ENCODE measurements at regions not wholly inside any gene's neighbourhood (a gene's known extent, or its start where the extent isn't known, plus 50 kb on each side); places are given as distances from the start of the nearest gene placed in this dataset.

DNA sequence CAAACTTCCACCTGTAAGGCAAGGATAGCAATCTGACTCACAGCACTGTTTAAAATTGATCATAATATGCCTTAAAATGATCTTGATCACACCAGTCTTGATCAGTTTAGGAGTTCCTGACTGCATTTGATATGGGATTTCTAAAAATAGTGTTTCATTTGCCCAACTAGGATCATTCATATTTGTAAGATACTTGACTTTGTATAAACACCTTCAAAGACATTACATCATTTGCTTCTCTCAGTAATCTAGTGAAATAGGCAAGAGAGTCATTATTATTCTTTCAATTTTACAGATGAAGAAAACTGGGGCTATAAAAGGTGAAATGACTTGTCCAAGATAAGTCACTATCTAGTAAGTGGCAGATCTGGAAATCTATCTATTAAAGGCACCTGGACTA is 521.1 kb downstream of the GATA3 start:
- Mint-ChIP-seq H3K9me3 (ENCODE audit: unreplicated experiment) (no peaks in the 10 kb centered on the region), H3K4me3 (ENCODE audit: unreplicated experiment) (no peak overlapping the region), H3K27me3 (ENCODE audit: insufficient read depth, unreplicated experiment) (peaks cover 13% of the 10 kb centered on the region), H3K4me1 (ENCODE audit: low read depth, unreplicated experiment) (no peaks in the 10 kb centered on the region), H3K27ac (ENCODE audit: unreplicated experiment) (no peak overlapping the region), H3K36me3 (ENCODE audit: insufficient read depth, unreplicated experiment) (no peaks in the 10 kb centered on the region)
- no TSS peak for BruUV-seq (replicated peaks)
- Histone ChIP-seq H3K27me3 (replicated peaks; ENCODE audit: control insufficient read depth, insufficient read depth, low read length) (no peaks in the 10 kb centered on the region), H3K4me3 (ENCODE audit: low read depth, low read length) (no peak overlapping the region), H3K36me3 (ENCODE audit: control insufficient read depth, insufficient read depth, low read length) (no peaks in the 10 kb centered on the region), H3K9me3 (no peaks in the 10 kb centered on the region), H3K4me1 (no peaks in the 10 kb centered on the region)
- POLR2A ChIA-PET, result no interaction called here
- CTCF ChIA-PET, result no interaction called here
- TF ChIP-seq, protein P1, sequence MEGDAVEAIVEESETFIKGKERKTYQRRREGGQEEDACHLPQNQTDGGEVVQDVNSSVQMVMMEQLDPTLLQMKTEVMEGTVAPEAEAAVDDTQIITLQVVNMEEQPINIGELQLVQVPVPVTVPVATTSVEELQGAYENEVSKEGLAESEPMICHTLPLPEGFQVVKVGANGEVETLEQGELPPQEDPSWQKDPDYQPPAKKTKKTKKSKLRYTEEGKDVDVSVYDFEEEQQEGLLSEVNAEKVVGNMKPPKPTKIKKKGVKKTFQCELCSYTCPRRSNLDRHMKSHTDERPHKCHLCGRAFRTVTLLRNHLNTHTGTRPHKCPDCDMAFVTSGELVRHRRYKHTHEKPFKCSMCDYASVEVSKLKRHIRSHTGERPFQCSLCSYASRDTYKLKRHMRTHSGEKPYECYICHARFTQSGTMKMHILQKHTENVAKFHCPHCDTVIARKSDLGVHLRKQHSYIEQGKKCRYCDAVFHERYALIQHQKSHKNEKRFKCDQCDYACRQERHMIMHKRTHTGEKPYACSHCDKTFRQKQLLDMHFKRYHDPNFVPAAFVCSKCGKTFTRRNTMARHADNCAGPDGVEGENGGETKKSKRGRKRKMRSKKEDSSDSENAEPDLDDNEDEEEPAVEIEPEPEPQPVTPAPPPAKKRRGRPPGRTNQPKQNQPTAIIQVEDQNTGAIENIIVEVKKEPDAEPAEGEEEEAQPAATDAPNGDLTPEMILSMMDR (IDR thresholded peaks at IDR 0.05; ENCODE audit: insufficient read depth in 1 of 2, low read depth in 1 of 2, low read length in 1 of 2, severe bottlenecking in 1 of 2, unreplicated experiment in 1 of 2), result no peak
- intact Hi-C loops (cut with micrococcal nuclease; ENCODE audit: unreplicated experiment), result no loop called here
- no peak for DNase-seq

DNA sequence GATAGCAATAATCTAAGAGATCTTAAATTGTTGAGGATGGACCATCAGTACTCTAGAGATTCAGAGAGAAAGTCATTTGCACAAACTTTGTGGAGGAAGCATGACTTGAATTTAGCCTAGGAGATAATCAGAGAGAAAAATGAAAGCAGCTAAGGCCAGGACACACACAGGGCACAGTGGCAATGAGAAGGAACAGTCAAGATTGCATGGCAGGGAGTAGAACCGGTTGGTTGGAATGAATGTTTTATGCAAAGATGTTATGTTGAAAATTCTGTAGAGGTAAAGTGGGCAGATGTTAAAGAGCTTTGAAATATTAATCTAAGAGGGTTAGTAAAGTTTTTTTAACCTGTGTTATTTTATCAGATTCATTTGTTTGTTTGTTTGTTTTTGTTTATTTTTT is 521.8 kb downstream of the GATA3 start:
- TF ChIP-seq, protein P1 (IDR thresholded peaks at IDR 0.05; ENCODE audit: insufficient read depth in 1 of 2, low read depth in 1 of 2, low read length in 1 of 2, severe bottlenecking in 1 of 2, unreplicated experiment in 1 of 2), result no peak
- CTCF ChIA-PET, result no interaction called here
- peaks cover under 1% of the 10 kb centered on the region for H3K4me1 Mint-ChIP-seq (ENCODE audit: low read depth, unreplicated experiment)

DNA sequence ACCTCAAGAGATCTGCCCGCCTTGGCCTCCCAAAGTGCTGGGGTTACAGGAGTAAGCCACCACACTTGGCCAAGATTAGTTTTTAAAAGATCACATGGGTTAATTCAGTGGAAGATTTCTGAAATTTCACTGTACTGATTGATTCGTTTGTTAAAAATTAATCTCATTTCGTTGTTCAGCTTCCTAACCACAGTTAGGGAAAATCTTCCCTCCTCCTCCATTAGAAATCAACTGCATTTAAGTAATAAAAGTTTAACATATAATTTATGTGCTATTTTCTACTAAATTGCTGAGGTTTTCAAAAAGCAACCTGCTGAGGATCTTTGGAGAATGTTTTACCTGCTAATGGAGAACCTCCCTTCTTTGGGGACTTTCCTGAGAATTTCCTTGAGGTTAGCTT is 522.4 kb downstream of the GATA3 start:
- Mint-ChIP-seq H3K4me1 (ENCODE audit: low read depth, unreplicated experiment) (peaks cover 7% of the 10 kb centered on the region), H3K4me3 (ENCODE audit: unreplicated experiment) (no peak overlapping the region), H3K9me3 (ENCODE audit: unreplicated experiment) (no peaks in the 10 kb centered on the region), H3K27me3 (ENCODE audit: insufficient read depth, unreplicated experiment) (peaks cover 10% of the 10 kb centered on the region), H3K27ac (ENCODE audit: unreplicated experiment) (no peak overlapping the region), H3K36me3 (ENCODE audit: insufficient read depth, unreplicated experiment) (no peaks in the 10 kb centered on the region)
- ChIA-PET CTCF (no interaction called here), POLR2A (no interaction called here)
- no peaks in the 10 kb centered on the region for H3K27me3 ChIP-seq (replicated peaks; ENCODE audit: control insufficient read depth, insufficient read depth, low read length)
- intact Hi-C loops (cut with micrococcal nuclease; ENCODE audit: unreplicated experiment), result no loop called here
- no peak overlapping the region for H3K4me3 ChIP-seq (ENCODE audit: low read depth, low read length)
- BruUV-seq (replicated peaks), result no TSS peak
- H3K9me3 ChIP-seq, result no peaks in the 10 kb centered on the region
- TF ChIP-seq, protein P1 (IDR thresholded peaks at IDR 0.05; ENCODE audit: insufficient read depth in 1 of 2, low read depth in 1 of 2, low read length in 1 of 2, severe bottlenecking in 1 of 2, unreplicated experiment in 1 of 2), result no peak
- H3K4me1 ChIP-seq, result no peaks in the 10 kb centered on the region
- H3K36me3 ChIP-seq (ENCODE audit: control insufficient read depth, insufficient read depth, low read length), result no peaks in the 10 kb centered on the region
- no peak for DNase-seq

More for the DNA sequence above, 521.8 kb downstream of the GATA3 start:
- Histone ChIP-seq H3K27me3 (replicated peaks; ENCODE audit: control insufficient read depth, insufficient read depth, low read length) (no peaks in the 10 kb centered on the region), H3K9me3 (no peaks in the 10 kb centered on the region), H3K4me1 (no peaks in the 10 kb centered on the region), H3K4me3 (ENCODE audit: low read depth, low read length) (no peak overlapping the region), H3K36me3 (ENCODE audit: control insufficient read depth, insufficient read depth, low read length) (no peaks in the 10 kb centered on the region)
- intact Hi-C loops (cut with micrococcal nuclease; ENCODE audit: unreplicated experiment), result no loop called here
- Mint-ChIP-seq H3K9me3 (ENCODE audit: unreplicated experiment) (no peaks in the 10 kb centered on the region), H3K27ac (ENCODE audit: unreplicated experiment) (no peak overlapping the region), H3K36me3 (ENCODE audit: insufficient read depth, unreplicated experiment) (no peaks in the 10 kb centered on the region), H3K27me3 (ENCODE audit: insufficient read depth, unreplicated experiment) (peaks cover 13% of the 10 kb centered on the region), H3K4me3 (ENCODE audit: unreplicated experiment) (no peak overlapping the region)
- no peak for DNase-seq
- no TSS peak for BruUV-seq (replicated peaks)
- POLR2A ChIA-PET, result no interaction called here
